Activated CD4-positive, alpha-beta memory T cell treated with anti-CD3 and anti-CD28 coated beads, Interleukin-2, amount 10 ng/mL, durations not matched to agents 7 days and 5 days (primary cell): ENCODE measurements at regions not wholly inside any gene's neighbourhood (a gene's known extent, or its start where the extent isn't known, plus 50 kb on each side); places are given as distances from the start of the nearest gene placed in this dataset.

ENCODE experiments used
- CTCF ChIA-PET: fragments of 350-600 bp; sonication (Branson Sonifier 250); formaldehyde crosslinking; loops from one replicate; lab custom pipeline; 2021; ENCODE audit warnings: antibody characterized with exemption, inconsistent platforms; lab: Charles Lee
- POLR2A ChIA-PET: fragments of 350-600 bp; sonication (Branson Sonifier 250); formaldehyde crosslinking; loops from one replicate; lab custom pipeline; 2021; ENCODE audit warnings: antibody characterized with exemption; lab: Charles Lee
- DNase-seq: peaks from one replicate; pipeline ENCODE4 v3.0.0-alpha.2; 2020
- H3K27ac Mint-ChIP-seq: one replicate; pipeline ENCODE4 v1.8.0; 2021; ENCODE audit warnings: mild to moderate bottlenecking, mixed read lengths
- H3K27me3 Mint-ChIP-seq: one replicate; pipeline ENCODE4 v1.8.0; 2021; ENCODE audit warnings: mixed read lengths
- H3K36me3 Mint-ChIP-seq: one replicate; pipeline ENCODE4 v1.8.0; 2021; ENCODE audit warnings: low read depth, mixed read lengths
- H3K4me1 Mint-ChIP-seq: one replicate; pipeline ENCODE4 v1.8.0; 2021; ENCODE audit warnings: mixed read lengths
- H3K4me3 Mint-ChIP-seq: one replicate; pipeline ENCODE4 v1.8.0; 2021; ENCODE audit warnings: mild to moderate bottlenecking, mixed read lengths
- H3K9me3 Mint-ChIP-seq: one replicate; pipeline ENCODE4 v1.8.0; 2021; ENCODE audit warnings: mixed read lengths

GRCh38 chr4:4675051-4675581, 133.3 kb upstream of the STX18 start:
- ChIA-PET POLR2A (no interaction called here), CTCF (no interaction called here)
- H3K4me3 Mint-ChIP-seq: no peak overlapping the region

GRCh38 chr4:4673070-4673469, 131.2 kb upstream of the STX18 start:
- no peaks in the 10 kb centered on the region for H3K9me3 Mint-ChIP-seq
- no peak for DNase-seq
- H3K4me3 Mint-ChIP-seq: no peak overlapping the region
- H3K27me3 Mint-ChIP-seq: no peaks in the 10 kb centered on the region
- no peak overlapping the region for H3K27ac Mint-ChIP-seq
- no peaks in the 10 kb centered on the region for H3K4me1 Mint-ChIP-seq
- ChIA-PET POLR2A (no interaction called here), CTCF (no interaction called here)
- H3K36me3 Mint-ChIP-seq: no peaks in the 10 kb centered on the region

More at GRCh38 chr4:4675051-4675581, 133.3 kb upstream of the STX18 start:
- H3K4me1 Mint-ChIP-seq: no peaks in the 10 kb centered on the region
- no peaks in the 10 kb centered on the region for H3K27me3 Mint-ChIP-seq
- no peaks in the 10 kb centered on the region for H3K36me3 Mint-ChIP-seq
- H3K27ac Mint-ChIP-seq: no peak overlapping the region
- no peaks in the 10 kb centered on the region for H3K9me3 Mint-ChIP-seq
- no peak for DNase-seq

DNA sequence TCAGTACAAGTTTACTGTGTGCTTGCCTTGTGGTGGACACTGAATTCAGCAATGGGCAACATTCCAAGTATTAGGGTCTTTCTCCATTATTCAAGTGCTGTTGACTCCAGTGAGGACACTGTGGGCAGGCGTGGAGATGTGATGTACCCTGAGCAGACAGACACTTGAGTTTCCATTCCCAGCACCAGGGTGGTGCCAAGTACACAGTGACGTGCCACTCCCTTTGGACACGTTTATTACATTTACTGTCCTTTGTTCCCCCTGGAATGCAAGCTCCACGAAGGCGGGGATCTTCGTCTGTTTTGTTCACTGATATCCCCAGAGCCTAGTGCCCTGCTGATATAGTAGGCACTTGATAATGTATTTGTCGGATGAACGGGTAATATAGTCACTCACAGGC, 130.6 kb upstream of the STX18 start:
- Mint-ChIP-seq H3K4me3 (no peak overlapping the region), H3K4me1 (no peaks in the 10 kb centered on the region), H3K27ac (no peak overlapping the region), H3K27me3 (no peaks in the 10 kb centered on the region), H3K36me3 (no peaks in the 10 kb centered on the region), H3K9me3 (no peaks in the 10 kb centered on the region)
- POLR2A ChIA-PET: no interaction called here
- CTCF ChIA-PET: no interaction called here
- no peak for DNase-seq

DNA sequence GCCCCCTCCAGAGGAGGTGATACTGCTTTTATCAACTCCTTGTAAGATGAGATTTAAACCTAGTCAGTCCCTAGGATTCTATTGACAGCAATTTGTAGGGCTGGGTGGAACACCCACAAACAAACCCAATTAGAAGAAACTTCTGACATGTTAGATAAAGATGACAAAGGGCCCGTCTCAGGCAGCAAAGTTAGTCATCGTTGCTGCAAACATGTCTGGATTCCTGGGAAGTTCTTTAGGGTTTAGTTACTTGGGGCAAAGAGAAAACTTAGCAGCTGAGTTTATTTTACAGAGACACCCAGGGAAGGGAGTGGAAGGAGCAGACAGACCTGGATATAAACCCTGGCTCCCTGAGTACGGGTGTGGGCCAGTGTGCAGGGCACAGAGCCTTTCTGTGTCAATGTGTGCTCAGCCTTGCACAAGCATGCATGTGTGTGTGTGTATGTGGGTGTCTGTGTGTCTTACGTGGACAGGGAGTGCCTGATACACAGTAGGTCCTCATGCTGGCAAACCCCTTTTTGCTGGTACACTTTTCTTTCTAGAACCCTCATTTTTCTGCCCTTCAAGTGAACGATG, 130.0 kb upstream of the STX18 start:
- H3K4me1 Mint-ChIP-seq: no peaks in the 10 kb centered on the region
- no peak overlapping the region for H3K27ac Mint-ChIP-seq
- no peak for DNase-seq
- no peak overlapping the region for H3K4me3 Mint-ChIP-seq
- CTCF ChIA-PET: no interaction called here
- H3K9me3 Mint-ChIP-seq: no peaks in the 10 kb centered on the region
- no peaks in the 10 kb centered on the region for H3K27me3 Mint-ChIP-seq
- H3K36me3 Mint-ChIP-seq: no peaks in the 10 kb centered on the region
- POLR2A ChIA-PET: no interaction called here

- no peaks in the 10 kb centered on the region for H3K36me3 Mint-ChIP-seq
- no peak overlapping the region for H3K27ac Mint-ChIP-seq
- ChIA-PET POLR2A (no interaction called here), CTCF (no interaction called here)
- no peaks in the 10 kb centered on the region for H3K9me3 Mint-ChIP-seq
- no peaks in the 10 kb centered on the region for H3K4me1 Mint-ChIP-seq
- no peak overlapping the region for H3K4me3 Mint-ChIP-seq
- H3K27me3 Mint-ChIP-seq: no peaks in the 10 kb centered on the region
- no peak for DNase-seq
Observed at GRCh38 chr4:4670869-4671268, 129.0 kb upstream of the STX18 start.

DNA sequence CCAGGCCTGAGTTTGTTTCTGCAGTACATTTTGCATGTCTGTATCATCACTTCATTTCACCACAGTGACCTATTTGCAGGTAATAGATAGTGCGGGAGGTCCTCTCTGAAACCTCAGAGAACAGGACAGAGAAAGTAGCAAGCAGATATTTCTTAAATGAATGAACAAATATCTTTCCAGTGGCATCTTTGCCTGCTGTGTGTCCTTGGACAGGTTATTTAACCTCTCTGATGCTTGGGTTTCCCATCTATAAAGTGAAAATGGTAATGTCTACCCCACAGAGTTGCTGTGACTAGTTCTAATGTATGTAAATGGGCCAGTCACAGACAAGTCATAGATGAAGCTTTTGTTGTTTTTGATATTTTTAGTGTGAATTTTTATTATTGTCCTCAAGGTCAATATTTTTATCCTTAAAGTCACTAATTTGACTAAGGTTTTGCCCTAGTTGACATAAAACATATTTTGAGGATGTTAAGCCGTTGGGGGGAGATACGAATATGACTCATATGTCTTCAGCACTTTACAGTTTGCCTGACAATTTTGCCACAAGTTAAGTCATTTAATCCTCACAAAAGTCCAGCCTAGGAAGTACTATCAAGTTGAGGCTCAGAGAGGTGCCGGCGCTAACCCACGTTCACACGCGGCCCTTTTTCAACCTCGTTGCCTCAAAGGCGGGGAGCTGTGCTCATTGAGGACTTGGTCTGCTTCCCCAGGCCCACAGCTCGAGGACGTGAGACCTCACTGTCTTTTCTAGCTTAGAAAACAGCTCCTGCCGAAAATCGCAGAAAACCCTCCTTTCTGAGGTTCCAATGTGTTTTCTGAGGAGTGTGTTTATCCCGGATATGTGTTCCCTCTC, 126.7 kb upstream of the STX18 start:
- Mint-ChIP-seq H3K4me1 (no peaks in the 10 kb centered on the region), H3K27ac (no peak overlapping the region)
- CTCF ChIA-PET: interaction anchor here (0.8 to 1.9 kb wide), 5 partner anchors 9 to 182 kb away, joined by 3 to 5 read pairs (median 4); no protein-coding TSS in a partner anchor

DNA sequence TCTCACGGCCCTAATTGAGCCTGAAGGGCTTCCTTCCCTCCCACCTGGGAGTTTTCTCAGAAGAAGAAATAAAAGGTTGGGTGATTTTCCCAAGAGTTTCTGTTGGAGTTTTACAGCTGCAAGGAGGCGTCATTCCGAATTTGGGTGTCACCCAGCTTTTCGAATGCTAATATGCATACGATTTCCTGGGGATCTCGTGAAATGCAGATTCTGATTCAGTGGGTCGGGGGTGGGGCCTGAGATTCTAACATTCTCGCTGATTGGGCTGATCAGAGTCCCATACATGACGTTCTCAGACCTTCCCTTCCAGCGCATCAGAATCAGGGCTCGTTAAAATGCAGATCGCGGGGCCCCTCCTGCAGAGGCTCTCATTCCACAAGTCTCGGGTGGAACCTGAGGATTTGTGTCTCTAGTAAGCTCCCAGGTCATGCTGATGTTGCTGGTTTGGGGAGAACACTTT, 125.8 kb upstream of the STX18 start:
- H3K9me3 Mint-ChIP-seq: no peaks in the 10 kb centered on the region
- H3K4me1 Mint-ChIP-seq: no peaks in the 10 kb centered on the region
- H3K4me3 Mint-ChIP-seq: no peak overlapping the region
- no peaks in the 10 kb centered on the region for H3K27me3 Mint-ChIP-seq
- CTCF ChIA-PET: no interaction called here
- H3K36me3 Mint-ChIP-seq: no peaks in the 10 kb centered on the region
- no peak for DNase-seq
- no peak overlapping the region for H3K27ac Mint-ChIP-seq
- POLR2A ChIA-PET: no interaction called here

More for the DNA sequence above, 126.7 kb upstream of the STX18 start:
- no peak for DNase-seq
- H3K9me3 Mint-ChIP-seq: no peaks in the 10 kb centered on the region
- no peaks in the 10 kb centered on the region for H3K27me3 Mint-ChIP-seq
- POLR2A ChIA-PET: no interaction called here
- H3K4me3 Mint-ChIP-seq: no peak overlapping the region
- no peaks in the 10 kb centered on the region for H3K36me3 Mint-ChIP-seq

DNA sequence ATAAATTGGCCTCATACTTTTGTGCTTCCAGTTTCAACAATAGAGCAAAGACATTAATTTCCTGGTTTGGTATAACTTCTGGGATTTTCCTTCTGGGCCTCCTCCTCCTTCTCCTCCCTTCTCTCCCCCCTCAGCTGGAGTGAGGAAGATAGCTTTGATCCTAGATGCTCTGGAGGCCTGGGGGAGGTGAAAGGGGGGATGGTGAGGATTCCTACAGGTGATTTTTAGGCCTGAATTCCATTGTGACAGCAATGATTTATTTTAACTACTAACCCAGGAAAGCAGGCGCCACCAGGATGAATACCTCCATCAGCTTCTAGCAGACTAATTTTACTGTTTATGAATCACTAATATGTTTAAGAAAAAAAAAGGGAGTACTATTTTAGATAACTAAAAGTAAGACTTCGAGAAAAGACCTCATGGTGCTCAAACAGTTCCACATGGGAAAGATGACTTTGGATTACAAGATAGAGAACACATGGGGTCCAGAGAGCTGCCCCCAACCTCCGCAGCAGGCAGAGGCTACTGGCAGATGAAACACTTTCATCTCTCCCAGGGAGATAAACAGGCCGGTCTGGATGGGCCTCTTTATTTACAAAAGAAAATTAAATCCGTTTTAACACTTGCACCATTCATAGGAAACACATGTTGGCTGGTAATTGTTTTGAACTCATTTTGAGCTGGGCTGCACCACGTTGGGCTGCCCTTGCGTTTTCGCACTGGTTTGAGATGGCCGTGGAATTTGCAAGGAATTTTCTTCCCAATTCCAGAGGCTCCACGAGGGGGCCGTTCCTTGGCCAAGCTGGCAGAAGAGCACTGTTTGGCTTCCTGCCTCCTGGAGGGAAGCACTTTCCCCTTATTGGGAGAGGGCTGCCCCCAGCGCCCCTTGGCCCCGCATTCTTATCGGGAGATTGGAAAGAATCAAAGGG, 125.1 kb upstream of the STX18 start:
- Mint-ChIP-seq H3K4me1 (no peaks in the 10 kb centered on the region), H3K9me3 (no peaks in the 10 kb centered on the region), H3K36me3 (no peaks in the 10 kb centered on the region), H3K4me3 (no peak overlapping the region), H3K27me3 (no peaks in the 10 kb centered on the region), H3K27ac (no peak overlapping the region)
- ChIA-PET POLR2A (no interaction called here), CTCF (no interaction called here)
- DNase-seq: no peak

DNA sequence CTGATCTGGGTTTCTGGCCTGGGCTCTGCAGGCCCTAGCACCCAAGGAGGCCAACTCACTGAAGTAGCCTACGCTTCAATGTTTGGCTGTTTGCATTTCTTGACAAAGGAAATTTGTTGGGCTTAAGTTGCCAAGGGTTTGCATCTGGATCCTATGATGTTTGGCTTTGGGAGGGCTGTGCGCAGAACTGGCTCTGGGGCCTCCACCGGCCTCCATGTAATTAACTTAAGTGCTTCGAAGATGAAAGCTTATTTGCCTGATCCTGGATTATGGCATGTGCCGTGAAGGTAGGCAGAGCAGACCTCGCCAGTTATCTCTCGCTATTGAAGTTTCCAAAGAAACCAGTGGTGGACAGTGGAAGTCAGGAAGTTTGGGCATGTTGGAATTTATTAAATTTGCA, 124.3 kb upstream of the STX18 start:
- no peaks in the 10 kb centered on the region for H3K9me3 Mint-ChIP-seq
- ChIA-PET POLR2A (no interaction called here), CTCF (no interaction called here)
- DNase-seq: no peak
- H3K27me3 Mint-ChIP-seq: no peaks in the 10 kb centered on the region
- no peaks in the 10 kb centered on the region for H3K4me1 Mint-ChIP-seq
- H3K4me3 Mint-ChIP-seq: no peak overlapping the region
- no peak overlapping the region for H3K27ac Mint-ChIP-seq
- H3K36me3 Mint-ChIP-seq: no peaks in the 10 kb centered on the region

DNA sequence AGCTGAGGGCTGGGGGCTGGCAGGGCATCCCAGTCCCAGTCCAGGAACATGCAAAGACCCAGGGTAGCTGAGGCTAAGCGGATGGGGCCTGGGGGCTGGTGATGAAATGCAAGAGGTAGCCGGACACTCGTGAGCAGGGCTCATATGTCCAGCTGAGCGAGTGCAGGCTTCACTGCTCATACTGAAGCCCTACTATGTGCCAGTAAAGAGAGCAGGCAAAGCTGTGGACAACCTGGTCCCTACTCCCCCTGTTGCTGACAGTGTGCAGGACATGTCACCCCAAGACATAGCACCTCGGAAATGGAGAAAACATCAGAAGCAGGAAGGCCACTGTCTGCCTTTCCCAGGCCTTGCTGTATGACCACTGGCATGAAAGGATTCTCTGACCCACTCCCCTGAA, 122.4 kb upstream of the STX18 start:
- ChIA-PET CTCF (no interaction called here), POLR2A (no interaction called here)
- H3K36me3 Mint-ChIP-seq: no peaks in the 10 kb centered on the region
- DNase-seq: no peak
- H3K9me3 Mint-ChIP-seq: no peaks in the 10 kb centered on the region
- H3K27ac Mint-ChIP-seq: no peak overlapping the region
- no peaks in the 10 kb centered on the region for H3K27me3 Mint-ChIP-seq
- peaks cover 6% of the 10 kb centered on the region for H3K4me1 Mint-ChIP-seq
- H3K4me3 Mint-ChIP-seq: no peak overlapping the region

- H3K4me1 Mint-ChIP-seq: peaks cover 6% of the 10 kb centered on the region
- H3K27ac Mint-ChIP-seq: no peak overlapping the region
- no peaks in the 10 kb centered on the region for H3K36me3 Mint-ChIP-seq
- POLR2A ChIA-PET: no interaction called here
- CTCF ChIA-PET: no interaction called here
- H3K9me3 Mint-ChIP-seq: no peaks in the 10 kb centered on the region
- no peak for DNase-seq
- no peaks in the 10 kb centered on the region for H3K27me3 Mint-ChIP-seq
- no peak overlapping the region for H3K4me3 Mint-ChIP-seq
Observed at GRCh38 chr4:4663028-4663427, 121.2 kb upstream of the STX18 start.

DNA sequence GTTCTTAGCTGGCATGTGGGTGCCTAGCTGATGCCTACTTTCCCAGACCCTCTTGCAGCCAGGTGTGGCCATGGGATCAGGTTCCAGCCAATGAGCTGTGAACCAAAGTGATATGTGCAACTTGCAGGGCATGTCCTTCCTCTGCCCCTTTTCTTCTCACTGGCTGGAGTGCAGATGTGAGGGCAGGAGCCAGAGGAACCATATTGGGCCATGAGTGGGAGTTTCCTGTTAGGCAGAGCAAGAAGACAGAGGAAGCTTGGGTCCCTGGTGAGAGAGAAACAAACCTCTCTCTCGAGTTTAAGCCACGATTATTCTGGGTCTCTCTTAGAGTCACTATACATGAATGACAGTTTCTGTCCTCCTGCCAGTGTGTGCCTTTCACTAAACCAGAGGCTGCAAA, 120.4 kb upstream of the STX18 start:
- no peaks in the 10 kb centered on the region for H3K9me3 Mint-ChIP-seq
- H3K4me3 Mint-ChIP-seq: no peak overlapping the region
- no peaks in the 10 kb centered on the region for H3K27me3 Mint-ChIP-seq
- no peaks in the 10 kb centered on the region for H3K36me3 Mint-ChIP-seq
- H3K27ac Mint-ChIP-seq: no peak overlapping the region
- ChIA-PET POLR2A (no interaction called here), CTCF (no interaction called here)
- DNase-seq: no peak
- peaks cover 6% of the 10 kb centered on the region for H3K4me1 Mint-ChIP-seq
